Suprapubic skin (tissue), 3 donors: ENCODE measurements at regions not wholly inside any gene's neighbourhood (a gene's known extent, or its start where the extent isn't known, plus 50 kb on each side); places are given as distances from the start of the nearest gene placed in this dataset.
"Not testable (repeated sequence)": the region's sequence is repeated elsewhere in the genome, so short reads cannot be mapped to it uniquely, and the experiment has no call there.

ENCODE experiments used
- CTCF ChIP-seq, 2 donors: fragments of 200-600 bp in 1 of 2; fragments of 450-650 bp in 1 of 2; sonication (generic) in 1 of 2; IDR thresholded peaks; one replicate each; pipeline ENCODE4 v1.5.1; 2016 to 2019; ENCODE audit warnings: antibody characterized with exemption in 2 of 2, mild to moderate bottlenecking in 1 of 2, moderate library complexity in 1 of 2
- POLR2AphosphoS5 ChIP-seq, 3 donors: sonication (generic); formaldehyde crosslinking; IDR thresholded peaks; one replicate each; pipeline ENCODE4 v1.6.1; 2017; ENCODE audit warnings: antibody characterized with exemption in 3 of 3

GRCh38 chr6:88417361-88417760 lies 251.2 kb upstream of the CNR1 start:
- TF ChIP-seq CTCF, POLR2AphosphoS5 (IDR thresholded peaks at IDR 0.05): not testable (repeated sequence)
